ENCODE measurements at regions not wholly inside any gene's neighbourhood (a gene's known extent, or its start where the extent isn't known, plus 50 kb on each side); places are given as distances from the start of the nearest gene placed in this dataset.

- Histone ChIP-seq H3K9me1 (replicated peaks; ENCODE audit: control insufficient read depth, extremely low read depth, insufficient read depth, low read length) (no peaks in the 10 kb centered on the region), H3K9me3 (replicated peaks; ENCODE audit: control insufficient read depth, insufficient read depth, low read length) (no peaks in the 10 kb centered on the region), H3K79me2 (ENCODE audit: control insufficient read depth, insufficient read depth, low read length) (no peaks in the 10 kb centered on the region), H3K9ac (replicated peaks; ENCODE audit: extremely low read depth, insufficient read depth, low read length) (no peak overlapping the region), H3K27ac (ENCODE audit: insufficient read depth, low read depth, low read length) (no peak overlapping the region), H3K4me3 (replicated peaks in 1 of 3; ENCODE audit: insufficient read depth in 1 of 3, low read depth in 1 of 3, low read length in 3 of 3) (no peak overlapping the region), H3K36me3 (ENCODE audit: control insufficient read depth in 2 of 2, extremely low read depth in 1 of 2, insufficient read depth in 2 of 2, low read length in 2 of 2) (no peaks in the 10 kb centered on the region), H3K4me2 (ENCODE audit: insufficient read depth, low read length) (no peak overlapping the region), H2AFZ (ENCODE audit: low read depth, low read length) (no peak overlapping the region), H3K27me3 (ENCODE audit: control insufficient read depth in 2 of 2, insufficient read depth in 2 of 2, low read length in 2 of 2) (no peaks in the 10 kb centered on the region), H3K4me1 (ENCODE audit: control insufficient read depth, extremely low read depth, insufficient read depth, low read length) (no peaks in the 10 kb centered on the region), H4K20me1 (replicated peaks; ENCODE audit: control insufficient read depth, extremely low read depth, insufficient read depth, low read length) (no peaks in the 10 kb centered on the region)
- FAIRE-seq, result no peak
- intact Hi-C loops (cut with micrococcal nuclease), result no loop called here
- dilution Hi-C loops (cut with MboI; ENCODE audit: extremely low pct_ligation_motif_present, low sequenced_read_pairs), result no loop called here
- ChIA-PET POLR2A (no interaction called here), CTCF (interaction anchor here (0.7 kb wide), 1 partner anchor 14 kb away, joined by 3 read pairs; no protein-coding TSS in a partner anchor)
- no peak for DNase-seq (ENCODE audit: low read depth, low spot score)
- TF ChIP-seq JUN (IDR thresholded peaks at IDR 0.05; ENCODE audit: borderline replicate concordance, insufficient read depth, insufficient read length, low read depth), result no peak
- no TSS peak for BruUV-seq (replicated peaks)
Observed at GRCh38 chr5:124179819-124180218, 566.6 kb downstream of the ZNF608 start.

DNA sequence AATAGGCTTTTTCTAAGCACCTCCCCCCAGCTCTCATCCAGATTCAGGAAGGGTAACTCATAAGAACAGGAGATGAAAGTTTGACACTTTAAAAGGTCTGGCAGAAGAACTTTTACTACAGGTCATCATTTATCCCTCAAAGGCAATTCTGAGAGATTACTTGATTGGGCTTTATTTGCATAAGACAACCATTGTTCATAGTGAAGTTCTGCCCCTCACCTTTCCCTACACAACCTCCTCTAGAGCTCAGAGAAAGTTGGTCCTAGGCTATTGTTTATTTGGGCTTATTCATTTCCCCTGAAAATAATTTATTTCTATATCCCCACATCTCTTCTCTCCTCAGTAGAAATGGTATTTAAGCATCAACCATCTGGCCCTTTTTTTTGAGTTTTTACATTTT, 568.4 kb downstream of the ZNF608 start:
- no peak for FAIRE-seq
- Histone ChIP-seq H3K4me3 (replicated peaks in 1 of 3; ENCODE audit: insufficient read depth in 1 of 3, low read depth in 1 of 3, low read length in 3 of 3) (no peak overlapping the region), H3K36me3 (ENCODE audit: control insufficient read depth in 2 of 2, extremely low read depth in 1 of 2, insufficient read depth in 2 of 2, low read length in 2 of 2) (no peaks in the 10 kb centered on the region), H3K79me2 (ENCODE audit: control insufficient read depth, insufficient read depth, low read length) (no peaks in the 10 kb centered on the region), H3K9me3 (replicated peaks; ENCODE audit: control insufficient read depth, insufficient read depth, low read length) (no peaks in the 10 kb centered on the region), H3K9ac (replicated peaks; ENCODE audit: extremely low read depth, insufficient read depth, low read length) (no peak overlapping the region), H3K9me1 (replicated peaks; ENCODE audit: control insufficient read depth, extremely low read depth, insufficient read depth, low read length) (no peaks in the 10 kb centered on the region), H3K4me1 (ENCODE audit: control insufficient read depth, extremely low read depth, insufficient read depth, low read length) (no peaks in the 10 kb centered on the region), H4K20me1 (replicated peaks; ENCODE audit: control insufficient read depth, extremely low read depth, insufficient read depth, low read length) (no peaks in the 10 kb centered on the region), H3K27me3 (ENCODE audit: control insufficient read depth in 2 of 2, insufficient read depth in 2 of 2, low read length in 2 of 2) (no peaks in the 10 kb centered on the region), H3K27ac (ENCODE audit: insufficient read depth, low read depth, low read length) (no peak overlapping the region), H3K4me2 (ENCODE audit: insufficient read depth, low read length) (no peak overlapping the region), H2AFZ (ENCODE audit: low read depth, low read length) (no peak overlapping the region)
- no peak for TF ChIP-seq MAX (IDR thresholded peaks at IDR 0.05; ENCODE audit: insufficient read depth, insufficient read length)
- no peak for TF ChIP-seq CTCF (IDR thresholded peaks at IDR 0.05; ENCODE audit: extremely low read depth in 1 of 2, insufficient read depth in 1 of 2, low read depth in 1 of 2, low read length in 2 of 2)
- TF ChIP-seq FOS (IDR thresholded peaks at IDR 0.05; ENCODE audit: borderline replicate concordance, insufficient read depth, low read length), result no peak
- TF ChIP-seq GATA2 (IDR thresholded peaks at IDR 0.05; ENCODE audit: insufficient read depth, insufficient read length, low read depth, low read length), result no peak
- TF ChIP-seq POLR2AphosphoS5 (IDR thresholded peaks at IDR 0.05; ENCODE audit: insufficient read depth, low read depth, low read length), result no peak
- no peak for TF ChIP-seq EZH2 (IDR thresholded peaks at IDR 0.05; ENCODE audit: borderline replicate concordance, low read depth, low read length, severe bottlenecking)
- DNase-seq (ENCODE audit: low read depth, low spot score), result no peak
- CTCF ChIA-PET, result no interaction called here
- no TSS peak for BruUV-seq (replicated peaks)
- dilution Hi-C loops (cut with MboI; ENCODE audit: extremely low pct_ligation_motif_present, low sequenced_read_pairs) (no loop called here), intact Hi-C loops (cut with micrococcal nuclease) (no loop called here)
- POLR2A ChIA-PET, result no interaction called here

Data from endothelial cell of umbilical vein (primary cell).